GM06990 (cell line): ENCODE measurements at regions not wholly inside any gene's neighbourhood (a gene's known extent, or its start where the extent isn't known, plus 50 kb on each side); places are given as distances from the start of the nearest gene placed in this dataset.
A peak's percentile ranks its signal among the peaks of the same experiment; 100 is the strongest.

ENCODE experiments used
- DNase-seq: peaks from one replicate; pipeline ENCODE4 v3.0.0-alpha.2; 2011; ENCODE audit not compliant: insufficient read length; ENCODE audit errors: extremely low read depth
- H3K27me3 ChIP-seq: replicated peaks from 2 replicates; pipeline ENCODE4 v1.6.0; 2011; ENCODE audit warnings: low read length; ENCODE audit not compliant: control insufficient read depth, insufficient read depth
- H3K36me3 ChIP-seq: 2 replicates; pipeline ENCODE4 v1.5.1; 2011; ENCODE audit warnings: low read length; ENCODE audit not compliant: control insufficient read depth, insufficient read depth
- H3K4me3 ChIP-seq: replicated peaks from 2 replicates; pipeline ENCODE4 v1.5.1; 2011; ENCODE audit warnings: low read depth, mild to moderate bottlenecking, control low read depth, low read length
- TF ChIP-seq, protein P1 (sequence below): IDR thresholded peaks from 2 replicates; pipeline ENCODE4 v1.5.1; 2011; ENCODE audit warnings: low read length, control low read depth, mild to moderate bottlenecking, inconsistent platforms; ENCODE audit not compliant: insufficient read depth, poor library complexity, severe bottlenecking

- DNase-seq, result no peak
- TF ChIP-seq, protein P1, sequence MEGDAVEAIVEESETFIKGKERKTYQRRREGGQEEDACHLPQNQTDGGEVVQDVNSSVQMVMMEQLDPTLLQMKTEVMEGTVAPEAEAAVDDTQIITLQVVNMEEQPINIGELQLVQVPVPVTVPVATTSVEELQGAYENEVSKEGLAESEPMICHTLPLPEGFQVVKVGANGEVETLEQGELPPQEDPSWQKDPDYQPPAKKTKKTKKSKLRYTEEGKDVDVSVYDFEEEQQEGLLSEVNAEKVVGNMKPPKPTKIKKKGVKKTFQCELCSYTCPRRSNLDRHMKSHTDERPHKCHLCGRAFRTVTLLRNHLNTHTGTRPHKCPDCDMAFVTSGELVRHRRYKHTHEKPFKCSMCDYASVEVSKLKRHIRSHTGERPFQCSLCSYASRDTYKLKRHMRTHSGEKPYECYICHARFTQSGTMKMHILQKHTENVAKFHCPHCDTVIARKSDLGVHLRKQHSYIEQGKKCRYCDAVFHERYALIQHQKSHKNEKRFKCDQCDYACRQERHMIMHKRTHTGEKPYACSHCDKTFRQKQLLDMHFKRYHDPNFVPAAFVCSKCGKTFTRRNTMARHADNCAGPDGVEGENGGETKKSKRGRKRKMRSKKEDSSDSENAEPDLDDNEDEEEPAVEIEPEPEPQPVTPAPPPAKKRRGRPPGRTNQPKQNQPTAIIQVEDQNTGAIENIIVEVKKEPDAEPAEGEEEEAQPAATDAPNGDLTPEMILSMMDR, result no peak
These were observed 129.0 kb downstream of the RAP2A start for GRCh38 chr13:97562962-97563361.

GRCh38 chr13:97564956-97565355, 131.0 kb downstream of the RAP2A start:
- Histone ChIP-seq H3K4me3 (no peak overlapping the region), H3K36me3 (no peaks in the 10 kb centered on the region), H3K27me3 (no peaks in the 10 kb centered on the region)
- no peak for DNase-seq
- TF ChIP-seq, protein P1, result no peak

More at GRCh38 chr13:97562962-97563361, 129.0 kb downstream of the RAP2A start:
- no peak overlapping the region for H3K4me3 ChIP-seq
- H3K27me3 ChIP-seq, result no peaks in the 10 kb centered on the region
- H3K36me3 ChIP-seq, result no peaks in the 10 kb centered on the region

GRCh38 chr13:97565906-97566305, 131.9 kb downstream of the RAP2A start:
- TF ChIP-seq, protein P1, result no peak
- H3K36me3 ChIP-seq, result no peaks in the 10 kb centered on the region
- no peaks in the 10 kb centered on the region for H3K27me3 ChIP-seq
- no peak for DNase-seq
- H3K4me3 ChIP-seq, result no peak overlapping the region

GRCh38 chr13:97566907-97567306, 132.9 kb downstream of the RAP2A start:
- no peak for DNase-seq
- no peak overlapping the region for H3K4me3 ChIP-seq
- TF ChIP-seq, protein P1, result peak; percentile 1
- H3K36me3 ChIP-seq, result no peaks in the 10 kb centered on the region
- H3K27me3 ChIP-seq, result no peaks in the 10 kb centered on the region

GRCh38 chr13:97567510-97568243, 133.7 kb downstream of the RAP2A start:
- Histone ChIP-seq H3K4me3 (no peak overlapping the region), H3K27me3 (no peaks in the 10 kb centered on the region), H3K36me3 (no peaks in the 10 kb centered on the region)
- DNase-seq, result peak; percentile 10
- TF ChIP-seq, protein P1, result no peak

DNA sequence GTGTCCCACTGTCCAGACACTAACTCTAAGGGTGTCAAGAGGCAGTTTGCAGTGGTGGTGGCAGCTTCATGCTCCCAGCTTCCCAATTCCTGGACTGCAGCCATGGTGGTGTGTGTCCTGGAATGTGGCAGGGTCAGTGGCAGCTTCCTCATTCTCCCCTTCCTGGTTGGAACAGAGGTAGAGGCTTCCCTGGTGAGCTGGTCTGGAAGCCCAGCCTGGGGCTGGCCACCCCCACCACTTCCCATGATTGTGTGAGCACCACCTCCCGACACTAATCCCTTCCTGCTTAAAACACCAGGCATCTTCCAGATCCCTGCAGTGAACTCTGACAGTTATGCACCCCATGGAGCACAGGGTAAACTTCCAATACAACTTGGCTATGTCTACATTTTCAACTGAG, 134.9 kb downstream of the RAP2A start:
- no peak overlapping the region for H3K4me3 ChIP-seq
- no peaks in the 10 kb centered on the region for H3K36me3 ChIP-seq
- DNase-seq, result no peak
- TF ChIP-seq, protein P1, result no peak
- no peaks in the 10 kb centered on the region for H3K27me3 ChIP-seq
